Stimulated activated naive CD8-positive, alpha-beta T cell treated with anti-CD3 and anti-CD28 coated beads, Interleukin-15, amount 100 ng/mL, for 72 hours (primary cell): ENCODE measurements at regions not wholly inside any gene's neighbourhood (a gene's known extent, or its start where the extent isn't known, plus 50 kb on each side); places are given as distances from the start of the nearest gene placed in this dataset.
"Not testable (repeated sequence)": the region's sequence is repeated elsewhere in the genome, so short reads cannot be mapped to it uniquely, and the experiment has no call there.

Experiments used
- ATAC-seq: fragments of 150-1000 bp; cut with Tn5 transposase; 2 replicates; pipeline ENCODE4 v1.10.0; 2021; ENCODE audit warnings: mild to moderate bottlenecking, moderate library complexity
- DNase-seq, 2 donors: peaks; one replicate each; pipeline ENCODE4 v3.0.0; 2021 to 2022
- H3K27ac Mint-ChIP-seq, 2 donors: one replicate each; pipeline ENCODE4 v1.8.0; 2022; ENCODE audit warnings: mild to moderate bottlenecking in 2 of 2, mixed read lengths in 2 of 2, moderate library complexity in 2 of 2
- H3K27me3 Mint-ChIP-seq: one replicate; pipeline ENCODE4 v1.8.0; 2022; ENCODE audit warnings: mixed read lengths
- H3K4me1 Mint-ChIP-seq: one replicate; pipeline ENCODE4 v1.8.0; 2022; ENCODE audit warnings: mild to moderate bottlenecking, mixed read lengths
- H3K4me3 Mint-ChIP-seq, 2 donors: one replicate each; pipeline ENCODE4 v1.8.0; 2022; ENCODE audit warnings: mild to moderate bottlenecking in 2 of 2, mixed read lengths in 2 of 2, moderate library complexity in 1 of 2
- H3K9me3 Mint-ChIP-seq, 2 donors: one replicate each; pipeline ENCODE4 v1.8.0; 2022; ENCODE audit warnings: mixed read lengths in 2 of 2

DNA sequence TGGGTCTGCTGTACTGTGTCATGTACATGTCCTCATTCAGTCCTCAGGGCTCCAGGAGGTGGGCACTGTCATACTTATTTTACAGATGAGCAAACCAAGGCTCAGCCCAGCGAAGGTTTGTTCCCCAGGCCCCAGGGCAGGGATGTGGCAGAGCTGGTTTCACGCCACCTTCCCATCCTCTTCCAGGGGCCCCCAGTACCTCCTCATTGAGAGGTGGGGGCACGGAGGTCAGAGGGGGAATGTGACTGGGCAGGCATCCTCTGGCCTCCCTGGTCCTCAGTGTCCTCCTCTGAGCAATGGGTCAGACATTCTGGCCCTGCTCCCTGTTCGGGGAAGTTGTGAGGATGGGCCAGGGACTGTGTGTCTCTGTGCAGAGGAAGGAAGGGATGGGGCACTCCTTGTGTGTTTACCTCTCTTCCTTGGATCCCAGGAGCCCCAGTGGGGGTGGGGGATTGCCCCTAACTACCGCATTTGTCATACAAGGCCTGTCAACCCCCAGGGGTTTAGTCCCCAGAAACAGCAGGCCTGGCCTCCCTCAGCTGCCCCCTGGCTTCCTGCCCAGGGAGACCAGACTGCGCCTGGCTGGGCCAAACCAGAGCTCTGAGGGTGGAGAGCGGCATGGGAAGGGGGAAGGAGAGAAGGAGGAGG lies 65.9 kb upstream of the LCTL start:
- ATAC-seq (no peak), DNase-seq (no peak)
- Mint-ChIP-seq H3K4me3 (no peak overlapping the region), H3K9me3 (no peaks in the 10 kb centered on the region), H3K27me3 (no peaks in the 10 kb centered on the region), H3K27ac (no peak overlapping the region), H3K4me1 (no peaks in the 10 kb centered on the region)

DNA sequence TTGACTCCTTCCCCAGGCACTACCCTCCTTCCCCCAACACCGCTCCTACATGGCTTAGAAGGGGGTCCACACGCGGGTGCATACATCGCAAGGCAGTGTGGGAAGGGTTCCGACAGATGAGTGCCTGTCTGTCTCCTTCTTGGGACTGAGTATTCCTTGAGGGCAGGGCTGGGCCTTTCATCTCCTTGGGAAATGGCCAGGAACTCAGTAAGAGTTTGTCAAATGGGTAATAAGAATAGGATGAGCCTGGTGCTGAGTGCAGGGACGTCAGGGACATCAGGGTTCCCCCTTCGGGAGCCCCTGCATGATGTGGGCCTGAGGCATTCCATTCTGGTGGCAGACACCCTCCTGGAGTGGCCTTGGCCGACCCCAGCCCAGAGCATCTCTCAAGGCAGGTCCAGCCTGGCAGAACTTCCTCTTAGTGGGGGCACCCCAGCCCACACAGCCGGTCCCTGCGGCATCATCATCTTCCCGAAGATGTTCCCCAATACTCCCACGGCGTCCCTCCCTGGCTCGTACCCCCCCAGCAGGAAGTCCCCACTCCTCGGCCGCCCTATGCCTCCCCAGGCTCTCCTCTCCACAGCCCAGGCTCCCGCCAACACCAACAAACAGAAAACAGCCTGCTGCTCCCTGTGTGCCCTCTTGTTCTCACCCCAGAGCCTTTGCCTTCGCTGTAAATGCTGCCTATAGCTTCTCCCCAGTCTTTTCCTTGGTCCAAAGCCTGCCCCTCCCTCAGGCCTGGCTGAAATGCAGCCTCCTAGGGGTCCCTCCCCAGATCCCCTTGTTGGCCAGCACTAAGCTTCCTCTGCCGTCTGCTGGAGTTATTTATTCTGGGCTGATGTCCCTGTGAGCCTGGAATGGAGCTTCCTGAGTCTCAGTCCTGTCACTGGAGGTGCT lies 67.5 kb upstream of the LCTL start:
- ATAC-seq: no peak
- Mint-ChIP-seq H3K9me3 (no peaks in the 10 kb centered on the region), H3K4me1 (peaks cover 4% of the 10 kb centered on the region), H3K4me3 (no peak overlapping the region), H3K27me3 (no peaks in the 10 kb centered on the region), H3K27ac (no peak overlapping the region)
- no peak for DNase-seq

DNA sequence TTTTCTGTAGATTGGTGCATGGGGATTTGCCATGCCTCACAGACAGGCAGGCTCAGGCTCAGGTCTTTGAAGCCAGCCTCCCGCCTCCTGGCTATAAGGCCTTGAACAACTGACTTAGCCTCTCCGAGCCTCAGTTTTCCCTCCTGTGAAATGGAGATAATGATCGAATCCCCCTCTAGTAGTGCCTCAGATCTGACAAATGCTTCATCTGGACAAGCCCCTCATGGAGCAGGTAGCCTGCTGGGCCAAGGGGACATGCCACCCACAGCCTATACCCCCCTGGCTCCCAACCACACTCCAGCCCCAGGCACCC lies 68.1 kb upstream of the LCTL start:
- Mint-ChIP-seq H3K4me1 (peaks cover 10% of the 10 kb centered on the region), H3K4me3 (no peak overlapping the region), H3K27ac (peak overlapping the region in 1 of 2 donors; percentile 21), H3K9me3 (no peaks in the 10 kb centered on the region), H3K27me3 (no peaks in the 10 kb centered on the region)
- DNase-seq: no peak
- ATAC-seq: no peak

DNA sequence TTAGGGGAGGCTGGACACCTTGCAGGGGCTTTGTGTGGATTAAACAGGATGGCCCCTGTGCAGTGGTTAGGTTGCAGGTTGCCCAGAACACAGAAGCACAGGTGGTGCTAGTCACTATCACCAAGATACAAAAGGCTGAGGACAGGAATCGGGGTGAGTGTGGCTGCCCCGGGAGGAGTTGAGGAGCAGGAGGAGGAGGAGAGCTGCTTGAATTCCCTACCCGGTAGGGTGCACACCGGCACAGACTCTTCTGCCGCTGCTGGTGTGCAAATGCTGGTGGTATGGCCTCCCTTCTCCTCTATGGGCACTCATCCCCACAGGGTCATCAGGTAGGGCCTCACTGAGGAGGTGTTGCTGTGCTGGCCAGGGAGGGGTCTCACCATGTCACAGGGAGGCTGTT lies 67.5 kb upstream of the SMAD6 start:
- no peak overlapping the region for H3K4me3 Mint-ChIP-seq
- ATAC-seq (no peak), DNase-seq (no peak)
- H3K27ac Mint-ChIP-seq: no peak overlapping the region
- no peaks in the 10 kb centered on the region for H3K9me3 Mint-ChIP-seq
- H3K4me1 Mint-ChIP-seq: peaks cover 12% of the 10 kb centered on the region
- H3K27me3 Mint-ChIP-seq: no peaks in the 10 kb centered on the region

DNA sequence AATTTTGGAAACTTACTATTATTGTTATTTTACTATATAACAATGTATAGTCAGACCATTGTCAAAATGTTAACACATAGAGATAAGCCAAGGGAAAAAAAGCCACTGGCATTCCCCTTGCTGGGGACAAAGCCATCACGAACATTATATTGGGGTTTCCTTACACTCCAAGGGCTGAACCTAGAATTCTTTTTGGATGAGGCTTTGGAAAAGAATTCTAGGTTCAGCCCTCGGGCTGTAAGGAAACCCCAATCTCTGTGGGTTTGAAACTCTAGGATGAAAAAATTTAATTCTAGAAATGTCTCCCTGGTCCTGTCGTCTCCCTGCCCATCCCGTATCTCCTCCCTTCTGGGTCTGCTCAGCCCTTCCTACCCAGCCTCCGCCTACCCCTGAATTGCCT lies 67.0 kb upstream of the SMAD6 start:
- Mint-ChIP-seq H3K4me1 (peaks cover 12% of the 10 kb centered on the region), H3K9me3 (no peaks in the 10 kb centered on the region), H3K27ac (no peak overlapping the region), H3K4me3 (no peak overlapping the region), H3K27me3 (no peaks in the 10 kb centered on the region)
- ATAC-seq (no peak), DNase-seq (no peak)

DNA sequence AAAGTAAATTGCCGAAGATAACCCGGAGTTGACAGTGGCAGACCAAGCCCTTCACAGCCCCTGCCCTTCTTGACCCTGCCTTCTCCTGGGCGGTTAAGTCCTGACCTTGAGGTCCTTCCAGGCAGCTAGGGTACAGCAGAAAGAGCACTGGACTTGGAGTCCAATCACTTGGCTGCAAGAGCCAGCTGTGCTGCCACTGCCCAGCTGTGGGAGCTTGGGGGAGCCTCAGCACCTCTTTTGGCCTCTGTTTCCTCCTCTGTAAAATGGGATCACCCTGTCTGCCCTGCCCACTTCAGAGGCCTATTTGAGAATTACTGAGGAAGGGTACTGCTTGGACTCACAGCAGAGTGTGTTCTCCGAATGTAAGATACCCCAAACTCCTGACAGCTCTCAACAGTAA lies 66.2 kb upstream of the SMAD6 start:
- Mint-ChIP-seq H3K4me1 (peaks cover 12% of the 10 kb centered on the region), H3K27me3 (no peaks in the 10 kb centered on the region), H3K4me3 (no peak overlapping the region), H3K9me3 (no peaks in the 10 kb centered on the region), H3K27ac (no peak overlapping the region)
- ATAC-seq: no peak
- DNase-seq: no peak

DNA sequence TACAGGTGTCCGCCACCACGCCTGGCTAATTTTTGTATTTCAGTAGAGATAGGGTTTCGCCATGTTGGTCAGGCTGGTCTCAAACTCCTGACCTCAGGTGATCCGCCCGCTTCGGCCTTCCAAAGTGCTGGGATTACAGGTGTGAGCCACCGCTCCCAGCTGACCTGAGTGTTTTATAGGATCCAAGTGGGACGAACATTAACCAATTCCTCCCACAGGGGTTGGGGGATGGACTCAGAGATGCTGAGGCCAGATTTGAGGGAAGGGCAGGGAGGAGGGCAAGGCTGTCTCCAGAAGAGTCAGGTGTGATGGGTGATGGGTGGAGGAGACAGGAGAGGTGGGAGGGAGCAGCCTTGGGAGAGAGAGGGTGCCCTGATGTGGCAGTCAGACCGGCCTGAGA lies 65.0 kb upstream of the SMAD6 start:
- not testable (repeated sequence) for H3K9me3 Mint-ChIP-seq, ATAC-seq, H3K4me3 Mint-ChIP-seq, DNase-seq, H3K27me3 Mint-ChIP-seq, H3K27ac Mint-ChIP-seq
- H3K4me1 Mint-ChIP-seq: peaks cover 12% of the 10 kb centered on the region

DNA sequence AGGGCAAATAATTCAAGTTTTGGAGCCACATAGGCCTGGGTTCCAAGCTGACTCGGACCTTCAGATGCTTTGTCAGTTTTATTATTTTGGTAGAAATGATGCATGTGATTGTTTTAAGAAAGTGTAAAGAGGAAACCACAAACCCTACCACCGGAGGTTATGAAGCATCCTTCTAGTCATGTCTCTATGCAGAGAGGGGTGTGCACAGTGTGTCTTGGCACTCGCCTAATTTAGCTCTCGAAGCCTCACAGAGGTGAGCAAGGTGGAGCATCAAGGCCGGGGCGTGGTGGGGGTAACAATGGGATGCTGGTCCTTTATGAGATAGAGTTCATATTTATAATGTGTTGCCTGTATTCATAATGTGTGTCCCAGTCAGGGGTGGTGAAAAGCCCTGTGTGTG lies 63.7 kb upstream of the SMAD6 start:
- H3K9me3 Mint-ChIP-seq: no peaks in the 10 kb centered on the region
- no peaks in the 10 kb centered on the region for H3K27me3 Mint-ChIP-seq
- DNase-seq (peak in 1 of 2 donors; percentile 19), ATAC-seq (peak; percentile 94)
- peaks cover 12% of the 10 kb centered on the region for H3K4me1 Mint-ChIP-seq
- peak overlapping the region in 1 of 2 donors; percentile 35 for H3K27ac Mint-ChIP-seq
- H3K4me3 Mint-ChIP-seq: no peak overlapping the region

DNA sequence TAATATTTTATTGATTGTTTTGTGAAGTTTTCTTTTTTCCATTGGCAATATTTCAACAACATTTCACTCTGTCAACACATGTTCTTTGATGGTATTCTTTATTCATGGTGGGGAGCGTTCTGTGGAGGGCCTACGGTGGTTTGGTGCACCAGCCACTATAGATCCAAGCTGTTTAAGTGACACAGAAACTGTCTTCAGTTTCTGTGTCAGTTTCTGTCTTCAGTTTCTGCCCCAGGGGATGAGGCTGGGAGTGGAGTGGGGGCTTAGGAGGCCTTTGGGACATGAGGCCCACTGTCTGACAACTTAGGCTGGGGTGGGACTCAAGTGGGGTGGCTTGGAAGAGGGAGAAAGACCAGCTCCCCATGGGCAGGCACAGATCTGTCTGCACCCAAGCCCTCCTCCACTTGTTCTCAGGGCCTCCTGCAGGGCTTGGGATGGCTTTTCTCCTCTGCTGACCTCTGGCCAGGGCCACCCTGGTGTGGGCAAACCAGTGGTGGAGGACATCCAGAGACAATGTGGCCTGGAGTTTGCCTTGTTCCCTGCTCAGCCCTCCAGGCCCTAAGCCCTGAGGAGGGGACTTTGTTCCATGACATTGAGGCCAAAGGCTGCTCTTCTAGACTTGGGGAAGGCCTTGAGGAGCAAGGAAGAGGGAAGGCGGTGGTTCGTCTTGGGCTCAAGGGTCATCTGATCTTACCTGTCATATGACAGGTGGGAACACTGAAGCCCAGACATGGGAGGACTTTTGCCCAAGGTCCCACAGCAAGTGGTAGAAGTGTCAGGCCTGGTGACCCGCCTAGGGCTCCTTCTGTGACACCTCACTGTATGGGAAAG lies 60.3 kb upstream of the SMAD6 start:
- Mint-ChIP-seq H3K27me3 (no peaks in the 10 kb centered on the region), H3K4me3 (no peak overlapping the region), H3K4me1 (peaks cover 12% of the 10 kb centered on the region), H3K27ac (no peak overlapping the region), H3K9me3 (no peaks in the 10 kb centered on the region)
- no peak for DNase-seq
- no peak for ATAC-seq

DNA sequence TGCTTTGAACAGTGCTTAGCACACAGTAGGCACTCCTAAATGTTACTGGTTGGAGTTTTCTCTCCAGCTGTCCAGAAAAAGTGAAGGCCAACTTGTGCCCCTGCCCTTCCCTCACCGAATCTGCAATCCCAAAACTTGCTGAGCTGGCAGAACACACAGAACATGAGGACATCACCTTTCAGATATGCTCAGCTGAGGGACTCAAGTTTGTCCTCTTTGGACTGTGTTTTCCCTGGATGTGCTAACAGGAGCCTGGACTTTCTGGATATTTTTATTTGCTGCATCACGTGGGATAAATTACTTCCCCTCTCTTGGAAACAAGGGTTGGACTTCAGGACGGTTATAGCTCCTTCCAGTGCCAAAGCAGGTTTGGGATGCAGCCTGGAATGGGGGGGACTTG lies 59.5 kb upstream of the SMAD6 start:
- ATAC-seq: no peak
- Mint-ChIP-seq H3K4me3 (no peak overlapping the region), H3K9me3 (no peaks in the 10 kb centered on the region), H3K27me3 (no peaks in the 10 kb centered on the region), H3K4me1 (peaks cover 12% of the 10 kb centered on the region), H3K27ac (peak overlapping the region in 1 of 2 donors; percentile 65)
- DNase-seq: no peak

DNA sequence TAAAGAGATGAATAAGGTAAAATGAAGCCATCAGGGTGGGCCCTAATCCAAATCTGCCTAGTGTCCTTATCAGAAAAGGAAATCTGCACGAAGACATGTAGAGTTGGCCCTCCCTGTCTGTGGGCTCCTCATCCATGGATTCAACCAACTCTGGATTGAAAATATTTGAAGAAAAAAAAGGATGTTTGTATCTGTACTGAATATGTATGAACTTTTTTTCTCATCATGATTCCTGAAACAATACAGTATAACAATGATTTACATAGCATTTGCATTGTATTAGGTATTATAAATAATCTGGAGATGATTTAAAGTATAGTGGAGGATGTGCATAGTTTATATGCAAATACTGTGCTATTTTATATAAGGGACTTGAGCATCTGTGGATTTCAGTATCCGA lies 59.0 kb upstream of the SMAD6 start:
- Mint-ChIP-seq H3K9me3 (no peaks in the 10 kb centered on the region), H3K27me3 (no peaks in the 10 kb centered on the region), H3K27ac (no peak overlapping the region), H3K4me3 (no peak overlapping the region), H3K4me1 (peaks cover 11% of the 10 kb centered on the region)
- no peak for ATAC-seq
- no peak for DNase-seq

DNA sequence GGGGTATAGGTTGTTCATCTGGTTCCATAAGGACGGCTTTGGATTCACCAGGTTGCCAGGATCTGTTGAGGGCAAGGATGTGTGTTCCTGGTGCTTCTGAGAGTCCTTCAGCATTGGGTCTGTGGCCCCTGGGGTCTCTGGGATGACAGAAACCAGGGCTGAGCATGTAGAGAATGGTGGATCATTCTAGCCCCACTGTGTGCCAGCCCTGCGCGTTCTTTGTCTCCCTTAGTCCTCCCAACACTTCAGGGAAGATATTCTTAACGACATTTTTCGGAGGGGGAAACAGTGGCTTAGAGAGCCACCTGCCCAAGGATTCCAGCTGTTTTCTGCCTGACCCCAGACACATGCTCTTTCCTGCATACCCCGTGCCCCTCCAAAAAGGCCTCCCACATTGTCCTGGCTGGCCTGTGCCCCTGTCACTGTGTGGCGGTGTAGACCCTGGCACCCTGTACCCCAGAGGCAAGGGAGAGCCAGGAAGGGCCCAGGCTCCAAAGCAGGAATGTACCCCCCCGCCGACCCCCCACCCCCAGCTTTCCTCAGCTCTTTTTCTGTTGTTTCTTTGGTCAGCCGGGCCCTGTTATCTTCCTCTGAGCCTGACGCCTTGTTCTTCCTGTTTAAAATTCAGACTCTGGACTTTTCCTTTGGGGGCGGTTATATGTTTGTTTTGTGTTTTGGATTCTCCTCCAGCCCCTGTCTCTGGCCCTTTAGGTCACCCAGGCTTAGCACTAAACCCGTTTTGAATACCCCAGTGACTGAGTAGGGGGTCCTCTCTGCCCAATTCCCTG lies 57.8 kb upstream of the SMAD6 start:
- no peaks in the 10 kb centered on the region for H3K27me3 Mint-ChIP-seq
- DNase-seq: no peak
- H3K27ac Mint-ChIP-seq: no peak overlapping the region

DNA sequence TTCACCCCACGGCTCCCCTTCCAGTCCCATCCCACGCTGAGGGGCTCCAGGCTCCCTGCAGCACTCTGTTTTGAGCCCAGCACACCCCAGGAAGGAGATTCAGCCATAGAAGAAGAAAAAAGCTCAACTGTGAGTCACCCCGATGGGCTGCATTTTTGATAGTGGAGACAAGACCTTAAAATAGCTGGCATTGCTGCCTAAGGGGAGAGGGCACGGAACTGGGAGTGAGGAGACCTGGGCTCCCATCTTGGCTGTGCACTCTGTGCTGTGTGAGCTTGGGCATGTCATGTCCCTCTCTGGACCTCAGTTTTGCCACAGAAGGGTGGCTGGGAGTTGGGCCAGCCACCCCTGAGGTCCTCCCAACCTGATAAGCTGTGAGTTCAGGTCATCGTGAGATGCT lies 57.2 kb upstream of the SMAD6 start:
- no peaks in the 10 kb centered on the region for H3K4me1 Mint-ChIP-seq
- H3K27me3 Mint-ChIP-seq: no peaks in the 10 kb centered on the region
- peak overlapping the region in 1 of 2 donors; percentile 37 for H3K27ac Mint-ChIP-seq
- no peaks in the 10 kb centered on the region for H3K9me3 Mint-ChIP-seq
- DNase-seq (no peak), ATAC-seq (no peak)
- no peak overlapping the region for H3K4me3 Mint-ChIP-seq

More for the DNA sequence above, 57.8 kb upstream of the SMAD6 start:
- no peaks in the 10 kb centered on the region for H3K4me1 Mint-ChIP-seq
- no peak for ATAC-seq
- no peak overlapping the region for H3K4me3 Mint-ChIP-seq
- H3K9me3 Mint-ChIP-seq: no peaks in the 10 kb centered on the region

DNA sequence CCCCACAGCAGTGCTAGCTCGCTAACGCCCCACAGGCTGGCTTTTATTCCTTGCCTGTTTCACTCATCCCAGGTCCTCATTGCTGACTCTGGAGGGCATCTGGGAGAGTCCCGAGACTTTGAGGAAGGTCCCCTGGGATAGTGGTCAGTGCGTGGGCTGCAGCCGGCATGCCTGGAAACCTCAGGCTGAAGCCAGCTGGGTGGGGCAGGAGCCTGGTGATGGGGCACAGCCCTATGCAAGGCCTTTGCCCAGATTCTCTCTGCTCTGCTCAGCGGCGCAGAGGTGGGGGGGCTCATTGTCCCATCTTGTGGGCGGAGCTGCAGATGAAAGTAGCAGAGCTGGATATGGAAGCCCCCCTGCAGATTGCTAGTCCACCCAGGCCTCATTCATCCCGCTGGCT lies 55.7 kb upstream of the SMAD6 start:
- DNase-seq (no peak), ATAC-seq (no peak)
- Mint-ChIP-seq H3K9me3 (no peaks in the 10 kb centered on the region), H3K27me3 (no peaks in the 10 kb centered on the region), H3K4me1 (no peaks in the 10 kb centered on the region), H3K27ac (no peak overlapping the region), H3K4me3 (no peak overlapping the region)

DNA sequence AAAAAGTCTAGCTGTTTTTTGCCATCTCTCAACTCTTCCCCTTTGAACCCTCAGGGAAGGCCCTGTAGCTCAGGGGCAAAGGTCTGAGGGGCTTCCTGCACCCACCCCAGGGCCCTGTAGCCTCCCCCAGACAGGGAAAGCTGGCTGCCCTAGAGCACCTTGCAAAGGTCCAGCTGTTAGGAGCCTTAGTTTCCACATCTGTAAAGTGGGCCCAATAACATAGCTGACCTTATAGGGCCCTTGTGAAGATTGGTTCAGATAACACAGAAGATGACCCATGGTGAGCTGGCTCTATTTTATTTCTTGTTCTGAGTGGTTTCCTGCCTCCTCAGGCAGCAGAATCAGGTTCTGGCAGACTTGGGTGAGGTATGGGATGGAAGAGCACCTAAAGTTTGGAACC lies 55.2 kb upstream of the SMAD6 start:
- Mint-ChIP-seq H3K4me3 (no peak overlapping the region), H3K27me3 (no peaks in the 10 kb centered on the region), H3K4me1 (no peaks in the 10 kb centered on the region), H3K27ac (no peak overlapping the region), H3K9me3 (no peaks in the 10 kb centered on the region)
- DNase-seq: no peak
- ATAC-seq: no peak
